OCI-LY3 (cell line): ENCODE measurements at regions not wholly inside any gene's neighbourhood (a gene's known extent, or its start where the extent isn't known, plus 50 kb on each side); places are given as distances from the start of the nearest gene placed in this dataset.

Experiments used
- CTCF ChIP-seq: fragments of 200-600, 300-600 bp; sonication (generic); IDR thresholded peaks from 2 replicates; pipeline ENCODE4 v1.5.1; 2014; ENCODE audit warnings: antibody characterized with exemption, low read length, low read depth
- EZH2phosphoT487 ChIP-seq: fragments of 200-600 bp; shearing (Covaris generic); IDR thresholded peaks from 2 replicates; pipeline ENCODE4 v1.6.1; 2018; ENCODE audit warnings: antibody characterized with exemption, mixed run types, low read depth

- TF ChIP-seq CTCF (no peak), EZH2phosphoT487 (no peak)
Measured at GRCh38 chr10:8360814-8361509, 306.5 kb downstream of the GATA3 start.
